ENCODE measurements at regions not wholly inside any gene's neighbourhood (a gene's known extent, or its start where the extent isn't known, plus 50 kb on each side); places are given as distances from the start of the nearest gene placed in this dataset.

- Mint-ChIP-seq H3K27ac (no peak overlapping the region), H3K27me3 (peaks cover 7% of the 10 kb centered on the region), H3K4me1 (peaks cover 17% of the 10 kb centered on the region), H3K9me3 (no peaks in the 10 kb centered on the region), H3K4me3 (no peak overlapping the region)
- DNase-seq (no peak), ATAC-seq (no peak)
Observed at GRCh38 chr3:107428051-107428858, 51.0 kb downstream of the CCDC54 start.

- Mint-ChIP-seq H3K4me1 (peaks cover 17% of the 10 kb centered on the region), H3K9me3 (no peaks in the 10 kb centered on the region), H3K4me3 (peak overlapping the region; percentile 84 to 89), H3K27ac (no peak overlapping the region), H3K27me3 (peaks cover 13% of the 10 kb centered on the region)
- peak; percentile 57 for ATAC-seq
- DNase-seq: peak; percentile 71
Observed at GRCh38 chr3:107429320-107430181, 52.3 kb downstream of the CCDC54 start.

GRCh38 chr3:107430214-107430995 lies 53.2 kb downstream of the CCDC54 start:
- H3K4me3 Mint-ChIP-seq: peak overlapping the region; percentile 84 to 89

GRCh38 chr3:107430996-107431245 lies 53.7 kb downstream of the CCDC54 start:
- Mint-ChIP-seq H3K27ac (peak overlapping the region; percentile 42 to 87), H3K9me3 (no peaks in the 10 kb centered on the region)
- DNase-seq: peak in 1 of 2 donors; percentile 47

More at GRCh38 chr3:107430214-107430995, 53.2 kb downstream of the CCDC54 start:
- DNase-seq (peak; percentile 13 to 26), ATAC-seq (peak; percentile 13)
- Mint-ChIP-seq H3K27me3 (peaks cover 13% of the 10 kb centered on the region), H3K9me3 (no peaks in the 10 kb centered on the region), H3K4me1 (peaks cover 17% of the 10 kb centered on the region), H3K27ac (peak overlapping the region in 1 of 2 donors; percentile 87)

GRCh38 chr3:107431246-107432012 lies 54.2 kb downstream of the CCDC54 start:
- peak; percentile 65 to 66 for DNase-seq
- H3K27ac Mint-ChIP-seq: peak overlapping the region; percentile 74 to 95
- peaks cover 17% of the 10 kb centered on the region for H3K4me1 Mint-ChIP-seq
- peaks cover 13% of the 10 kb centered on the region for H3K27me3 Mint-ChIP-seq
- H3K9me3 Mint-ChIP-seq: no peaks in the 10 kb centered on the region
- H3K4me3 Mint-ChIP-seq: peak overlapping the region; percentile 89 to 91
- peak; percentile 80 for ATAC-seq

More at GRCh38 chr3:107430996-107431245, 53.7 kb downstream of the CCDC54 start:
- H3K4me1 Mint-ChIP-seq: peaks cover 17% of the 10 kb centered on the region
- H3K4me3 Mint-ChIP-seq: peak overlapping the region; percentile 84 to 89
- ATAC-seq: peak; percentile 53
- H3K27me3 Mint-ChIP-seq: peaks cover 13% of the 10 kb centered on the region

- ATAC-seq (no peak), DNase-seq (no peak)
- peaks cover 13% of the 10 kb centered on the region for H3K27me3 Mint-ChIP-seq
- peaks cover 17% of the 10 kb centered on the region for H3K4me1 Mint-ChIP-seq
- peak overlapping the region; percentile 89 to 91 for H3K4me3 Mint-ChIP-seq
- H3K27ac Mint-ChIP-seq: peak overlapping the region; percentile 74 to 95
- no peaks in the 10 kb centered on the region for H3K9me3 Mint-ChIP-seq
Observed at GRCh38 chr3:107432013-107432515, 54.8 kb downstream of the CCDC54 start.

- Mint-ChIP-seq H3K4me3 (peak overlapping the region; percentile 21 to 22), H3K27ac (no peak overlapping the region), H3K4me1 (peaks cover 17% of the 10 kb centered on the region), H3K27me3 (peaks cover 13% of the 10 kb centered on the region), H3K9me3 (no peaks in the 10 kb centered on the region)
- ATAC-seq (no peak), DNase-seq (no peak)
Observed at GRCh38 chr3:107432646-107433045, 55.4 kb downstream of the CCDC54 start.

GRCh38 chr3:107436029-107436428 lies 58.8 kb downstream of the CCDC54 start:
- Mint-ChIP-seq H3K27me3 (peaks cover 7% of the 10 kb centered on the region), H3K9me3 (no peaks in the 10 kb centered on the region), H3K4me1 (no peaks in the 10 kb centered on the region), H3K27ac (no peak overlapping the region), H3K4me3 (no peak overlapping the region)
- DNase-seq: no peak
- no peak for ATAC-seq

GRCh38 chr3:107438671-107439070 lies 61.4 kb downstream of the CCDC54 start:
- DNase-seq (no peak), ATAC-seq (no peak)
- no peak overlapping the region for H3K4me3 Mint-ChIP-seq
- no peaks in the 10 kb centered on the region for H3K9me3 Mint-ChIP-seq
- no peaks in the 10 kb centered on the region for H3K4me1 Mint-ChIP-seq
- H3K27me3 Mint-ChIP-seq: peaks cover 7% of the 10 kb centered on the region
- no peak overlapping the region for H3K27ac Mint-ChIP-seq

- DNase-seq: no peak
- Mint-ChIP-seq H3K4me3 (no peak overlapping the region), H3K27me3 (no peaks in the 10 kb centered on the region)
Observed at GRCh38 chr3:107441617-107442016, 64.4 kb downstream of the CCDC54 start.

GRCh38 chr3:107443461-107443860 lies 66.2 kb downstream of the CCDC54 start:
- H3K27ac Mint-ChIP-seq: no peak overlapping the region
- no peaks in the 10 kb centered on the region for H3K9me3 Mint-ChIP-seq
- ATAC-seq (no peak), DNase-seq (no peak)
- H3K4me1 Mint-ChIP-seq: no peaks in the 10 kb centered on the region
- no peak overlapping the region for H3K4me3 Mint-ChIP-seq
- H3K27me3 Mint-ChIP-seq: no peaks in the 10 kb centered on the region

More at GRCh38 chr3:107441617-107442016, 64.4 kb downstream of the CCDC54 start:
- Mint-ChIP-seq H3K27ac (no peak overlapping the region), H3K9me3 (no peaks in the 10 kb centered on the region), H3K4me1 (no peaks in the 10 kb centered on the region)
- no peak for ATAC-seq

- no peak overlapping the region for H3K27ac Mint-ChIP-seq
- H3K4me3 Mint-ChIP-seq: no peak overlapping the region
- no peak for DNase-seq
- peak; percentile 43 for ATAC-seq
- H3K27me3 Mint-ChIP-seq: no peaks in the 10 kb centered on the region
- no peaks in the 10 kb centered on the region for H3K9me3 Mint-ChIP-seq
- H3K4me1 Mint-ChIP-seq: no peaks in the 10 kb centered on the region
Observed at GRCh38 chr3:107446706-107447105, 69.5 kb downstream of the CCDC54 start.

- DNase-seq (no peak), ATAC-seq (peak; percentile 67)
- no peak overlapping the region for H3K4me3 Mint-ChIP-seq
Observed at GRCh38 chr3:107450254-107450893, 72.4 kb upstream of the BBX start.

GRCh38 chr3:107452436-107452835 lies 70.3 kb upstream of the BBX start:
- DNase-seq: no peak
- H3K9me3 Mint-ChIP-seq: no peaks in the 10 kb centered on the region
- ATAC-seq: no peak
- H3K27me3 Mint-ChIP-seq: no peaks in the 10 kb centered on the region
- H3K4me1 Mint-ChIP-seq: peaks cover 8% of the 10 kb centered on the region
- H3K4me3 Mint-ChIP-seq: no peak overlapping the region
- no peak overlapping the region for H3K27ac Mint-ChIP-seq

More at GRCh38 chr3:107450254-107450893, 72.4 kb upstream of the BBX start:
- H3K27ac Mint-ChIP-seq: no peak overlapping the region
- H3K9me3 Mint-ChIP-seq: no peaks in the 10 kb centered on the region
- H3K4me1 Mint-ChIP-seq: peaks cover 4% of the 10 kb centered on the region
- H3K27me3 Mint-ChIP-seq: no peaks in the 10 kb centered on the region
